ENCODE measurements at regions not wholly inside any gene's neighbourhood (a gene's known extent, or its start where the extent isn't known, plus 50 kb on each side); places are given as distances from the start of the nearest gene placed in this dataset.

- TF ChIP-seq CTCF (IDR thresholded peaks at IDR 0.05): no peak
- TF ChIP-seq EZH2 (IDR thresholded peaks at IDR 0.05; ENCODE audit: borderline replicate concordance, insufficient read depth, low read depth, low read length, poor library complexity, severe bottlenecking): no peak
These were observed 440.0 kb downstream of the PDCD6IP start for GRCh38 chr3:34238407-34238806.
